GM21526 (cell line): ENCODE measurements at regions not wholly inside any gene's neighbourhood (a gene's known extent, or its start where the extent isn't known, plus 50 kb on each side); places are given as distances from the start of the nearest gene placed in this dataset.
"Not testable (repeated sequence)": the region's sequence is repeated elsewhere in the genome, so short reads cannot be mapped to it uniquely, and the experiment has no call there.

Experiments
- ATAC-seq: cut with Tn5 transposase; IDR thresholded peaks from one replicate; pipeline ENCODE4 v1.9.1; 2021; ENCODE audit warnings: moderate library complexity; ENCODE audit not compliant: unreplicated experiment, low FRiP score

GRCh38 chr12:72146495-72146894, 125.7 kb upstream of the TRHDE start:
- no peak for ATAC-seq

GRCh38 chr12:72148709-72149108, 123.5 kb upstream of the TRHDE start:
- ATAC-seq = no peak

- ATAC-seq = no peak
These were observed 109.3 kb upstream of the TRHDE start for GRCh38 chr12:72162875-72163274.

GRCh38 chr12:72168851-72169250, 103.3 kb upstream of the TRHDE start:
- ATAC-seq = no peak

- no peak for ATAC-seq
These were observed 98.2 kb upstream of the TRHDE start for GRCh38 chr12:72173974-72174373.

GRCh38 chr12:72178244-72178643, 93.9 kb upstream of the TRHDE start:
- no peak for ATAC-seq

- ATAC-seq = no peak
These were observed 93.3 kb upstream of the TRHDE start for GRCh38 chr12:72178871-72179270.

- no peak for ATAC-seq
These were observed 92.3 kb upstream of the TRHDE start for GRCh38 chr12:72179841-72180240.

- not testable (repeated sequence) for ATAC-seq
These were observed 87.1 kb upstream of the TRHDE start for GRCh38 chr12:72184971-72185533.

GRCh38 chr12:72189266-72189665, 82.9 kb upstream of the TRHDE start:
- no peak for ATAC-seq

GRCh38 chr12:72191761-72192160, 80.4 kb upstream of the TRHDE start:
- ATAC-seq = no peak

GRCh38 chr12:72197790-72198189, 74.4 kb upstream of the TRHDE start:
- no peak for ATAC-seq

GRCh38 chr12:72201457-72201856, 70.7 kb upstream of the TRHDE start:
- no peak for ATAC-seq

- no peak for ATAC-seq
These were observed 68.3 kb upstream of the TRHDE start for GRCh38 chr12:72203764-72204335.

- ATAC-seq = no peak
These were observed 65.1 kb upstream of the TRHDE start for GRCh38 chr12:72207079-72207478.

GRCh38 chr12:72207486-72208409, 64.4 kb upstream of the TRHDE start:
- no peak for ATAC-seq

- no peak for ATAC-seq
These were observed 63.1 kb upstream of the TRHDE start for GRCh38 chr12:72209086-72209485.

GRCh38 chr12:72214163-72214562, 58.0 kb upstream of the TRHDE start:
- no peak for ATAC-seq

GRCh38 chr12:72215287-72215686, 56.9 kb upstream of the TRHDE start:
- ATAC-seq = not testable (repeated sequence)

GRCh38 chr12:72219937-72220336, 52.2 kb upstream of the TRHDE start:
- ATAC-seq = no peak
